Choroid plexus epithelial cell (primary cell): ENCODE measurements at regions not wholly inside any gene's neighbourhood (a gene's known extent, or its start where the extent isn't known, plus 50 kb on each side); places are given as distances from the start of the nearest gene placed in this dataset.

Experiments
- DNase-seq: peaks from one replicate; pipeline ENCODE4 v3.0.0-alpha.2; 2010; ENCODE audit warnings: low read depth
- H3K4me3 ChIP-seq: 2 replicates; pipeline ENCODE4 v1.5.1; 2011; ENCODE audit warnings: low read depth, mild to moderate bottlenecking, control low read depth, low read length, moderate library complexity
- TF ChIP-seq, protein P1 (sequence below): conservative IDR thresholded peaks from 2 replicates; pipeline ENCODE4 v1.5.1; 2011; ENCODE audit warnings: low read depth, mild to moderate bottlenecking, control low read depth, inconsistent platforms, low read length, moderate library complexity

DNA sequence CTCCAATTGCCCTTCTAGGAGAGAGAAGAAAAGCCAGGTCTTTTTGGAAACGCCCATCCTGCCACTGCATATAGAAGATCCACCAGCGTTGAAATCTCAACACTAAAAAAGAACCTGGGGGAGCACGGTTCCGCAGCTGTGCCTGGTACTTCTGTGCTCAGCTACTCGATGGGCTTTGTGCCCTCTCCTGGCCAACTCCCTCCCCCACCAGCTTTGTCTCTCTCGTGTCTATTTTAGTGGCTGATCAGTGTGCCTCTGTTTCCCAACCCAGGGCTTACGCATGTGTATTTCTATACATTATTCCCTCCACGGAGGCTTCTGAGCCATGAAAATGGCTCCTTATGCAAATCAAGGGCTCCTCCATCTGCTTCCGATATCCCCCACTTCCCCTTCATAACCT is 83.5 kb downstream of the RBFOX3 start:
- TF ChIP-seq, protein P1, sequence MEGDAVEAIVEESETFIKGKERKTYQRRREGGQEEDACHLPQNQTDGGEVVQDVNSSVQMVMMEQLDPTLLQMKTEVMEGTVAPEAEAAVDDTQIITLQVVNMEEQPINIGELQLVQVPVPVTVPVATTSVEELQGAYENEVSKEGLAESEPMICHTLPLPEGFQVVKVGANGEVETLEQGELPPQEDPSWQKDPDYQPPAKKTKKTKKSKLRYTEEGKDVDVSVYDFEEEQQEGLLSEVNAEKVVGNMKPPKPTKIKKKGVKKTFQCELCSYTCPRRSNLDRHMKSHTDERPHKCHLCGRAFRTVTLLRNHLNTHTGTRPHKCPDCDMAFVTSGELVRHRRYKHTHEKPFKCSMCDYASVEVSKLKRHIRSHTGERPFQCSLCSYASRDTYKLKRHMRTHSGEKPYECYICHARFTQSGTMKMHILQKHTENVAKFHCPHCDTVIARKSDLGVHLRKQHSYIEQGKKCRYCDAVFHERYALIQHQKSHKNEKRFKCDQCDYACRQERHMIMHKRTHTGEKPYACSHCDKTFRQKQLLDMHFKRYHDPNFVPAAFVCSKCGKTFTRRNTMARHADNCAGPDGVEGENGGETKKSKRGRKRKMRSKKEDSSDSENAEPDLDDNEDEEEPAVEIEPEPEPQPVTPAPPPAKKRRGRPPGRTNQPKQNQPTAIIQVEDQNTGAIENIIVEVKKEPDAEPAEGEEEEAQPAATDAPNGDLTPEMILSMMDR = no peak
- DNase-seq = no peak
- H3K4me3 ChIP-seq = no peak overlapping the region

DNA sequence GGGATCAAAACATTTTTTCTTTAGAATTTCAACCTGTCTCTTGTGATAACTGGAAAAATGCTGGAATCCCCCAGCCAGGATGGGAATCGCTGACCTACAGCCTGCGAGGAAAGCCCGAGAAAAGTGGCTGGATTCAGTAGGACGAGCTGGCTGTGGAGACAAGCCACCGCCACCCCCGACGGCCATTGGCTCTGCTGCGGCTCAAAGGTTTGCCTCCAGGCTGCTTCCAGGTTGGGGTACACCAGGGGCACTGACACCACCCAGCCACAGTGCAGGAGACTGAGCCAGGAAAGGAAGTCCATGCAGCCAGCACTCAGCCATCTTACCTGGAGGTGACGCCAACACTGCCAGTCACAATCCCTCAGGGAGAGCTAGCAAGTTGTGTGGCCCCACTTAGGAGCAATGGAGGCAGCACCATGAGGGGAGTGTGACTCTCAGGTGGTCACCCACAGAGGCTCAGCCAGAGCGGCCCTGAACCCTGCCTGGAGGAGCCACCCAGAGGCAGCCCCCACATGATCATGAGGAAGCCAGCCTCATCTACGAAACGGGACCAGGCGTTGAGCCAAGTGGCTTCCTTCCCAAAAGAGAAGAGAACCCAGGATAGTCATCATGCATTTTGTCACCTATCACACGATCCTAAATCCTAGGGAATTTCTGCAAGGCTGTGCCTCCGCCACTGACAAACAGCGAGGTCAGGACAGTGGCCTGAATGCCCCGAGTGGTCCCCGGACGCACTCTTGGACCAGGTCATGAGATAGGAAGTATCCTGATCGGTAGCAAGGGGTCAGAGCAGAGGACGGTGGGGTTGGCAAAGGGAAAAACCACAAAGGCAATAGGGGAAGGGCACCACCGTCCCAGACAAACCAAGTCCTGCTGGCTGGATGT is 84.8 kb downstream of the RBFOX3 start:
- no peak overlapping the region for H3K4me3 ChIP-seq
- TF ChIP-seq, protein P1 = no peak
- DNase-seq = no peak

DNA sequence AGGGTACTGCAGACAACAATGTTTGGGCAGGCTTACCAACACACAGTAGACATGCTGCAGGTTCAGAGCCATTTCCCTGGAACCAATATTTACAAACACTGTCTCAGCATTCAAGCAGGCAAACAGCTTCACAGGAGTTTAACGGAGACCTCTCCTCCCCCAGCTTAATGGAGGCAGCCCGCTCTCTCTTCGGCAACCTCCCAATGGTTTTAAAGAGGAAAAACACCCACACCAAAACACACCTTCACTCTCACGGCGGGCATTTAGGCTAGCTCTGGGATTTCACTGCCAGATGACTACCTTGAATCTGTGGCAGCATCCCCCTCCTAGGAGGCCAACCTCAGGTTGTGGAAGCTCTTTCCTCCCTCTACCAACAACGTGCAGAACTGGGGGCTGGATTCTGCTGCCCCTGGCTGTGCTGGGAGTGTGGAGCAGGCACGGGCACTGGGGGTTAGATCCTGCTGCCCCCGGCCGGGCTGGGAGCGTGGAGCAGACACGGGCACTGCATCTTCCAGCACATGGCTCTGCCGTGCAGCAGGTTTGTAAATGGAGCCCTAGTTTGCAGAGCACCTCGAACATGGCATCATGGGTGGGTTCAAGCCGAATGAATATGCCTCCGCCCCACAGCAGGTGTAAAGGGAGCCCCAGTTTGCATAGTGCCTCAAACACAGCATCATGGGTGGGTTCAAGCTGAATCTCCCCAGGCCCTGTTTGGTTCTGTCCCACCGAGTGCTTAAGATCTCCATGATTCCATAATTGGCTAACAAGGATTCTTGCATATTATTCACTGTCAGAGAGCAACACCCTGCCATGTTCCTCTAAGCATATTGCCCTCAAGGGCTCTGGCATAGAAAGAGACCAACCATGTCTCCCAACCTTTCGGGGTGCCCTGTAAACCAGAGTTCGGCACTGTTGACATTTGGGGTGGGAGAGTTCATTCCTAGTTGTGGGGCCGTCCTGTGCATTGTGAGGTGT is 86.4 kb downstream of the RBFOX3 start:
- TF ChIP-seq, protein P1 = no peak
- no peak overlapping the region for H3K4me3 ChIP-seq
- DNase-seq = no peak

DNA sequence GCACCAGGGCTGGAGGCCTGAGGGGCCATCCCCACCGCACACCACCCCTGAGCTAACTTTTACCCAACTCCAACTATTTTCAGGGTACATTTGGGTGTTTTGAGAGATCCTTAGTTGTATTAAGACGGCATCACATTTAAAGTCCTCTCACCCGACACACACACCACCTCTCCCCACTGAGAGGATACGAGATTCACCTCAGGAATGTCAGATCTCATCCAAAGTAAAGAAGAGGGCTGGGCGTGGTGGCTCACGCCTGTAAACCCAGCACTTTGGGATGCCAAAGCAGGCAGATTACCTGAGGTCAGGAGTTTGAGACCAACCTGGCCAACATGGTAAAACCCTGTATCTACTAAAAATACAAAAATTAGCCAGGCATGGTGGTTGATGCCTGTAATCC is 88.4 kb downstream of the RBFOX3 start:
- TF ChIP-seq, protein P1 = no peak
- no peak for DNase-seq
- H3K4me3 ChIP-seq = no peak overlapping the region

DNA sequence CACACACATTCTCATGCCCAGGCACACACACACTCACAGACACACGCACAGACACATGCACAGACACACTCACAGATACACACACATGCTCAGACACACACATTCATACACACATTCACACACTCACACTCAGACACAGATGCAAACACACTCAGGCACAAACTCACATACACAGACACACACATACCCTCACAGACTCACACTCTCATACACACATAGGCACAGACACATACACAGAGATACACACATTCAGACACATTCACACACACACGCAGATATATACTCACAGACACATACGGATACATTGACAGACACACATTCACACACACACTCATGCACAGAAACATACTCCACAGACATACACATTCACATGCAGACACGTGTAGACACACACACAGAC is 89.6 kb downstream of the RBFOX3 start:
- no peak for DNase-seq
- H3K4me3 ChIP-seq = no peak overlapping the region
- TF ChIP-seq, protein P1 = no peak

DNA sequence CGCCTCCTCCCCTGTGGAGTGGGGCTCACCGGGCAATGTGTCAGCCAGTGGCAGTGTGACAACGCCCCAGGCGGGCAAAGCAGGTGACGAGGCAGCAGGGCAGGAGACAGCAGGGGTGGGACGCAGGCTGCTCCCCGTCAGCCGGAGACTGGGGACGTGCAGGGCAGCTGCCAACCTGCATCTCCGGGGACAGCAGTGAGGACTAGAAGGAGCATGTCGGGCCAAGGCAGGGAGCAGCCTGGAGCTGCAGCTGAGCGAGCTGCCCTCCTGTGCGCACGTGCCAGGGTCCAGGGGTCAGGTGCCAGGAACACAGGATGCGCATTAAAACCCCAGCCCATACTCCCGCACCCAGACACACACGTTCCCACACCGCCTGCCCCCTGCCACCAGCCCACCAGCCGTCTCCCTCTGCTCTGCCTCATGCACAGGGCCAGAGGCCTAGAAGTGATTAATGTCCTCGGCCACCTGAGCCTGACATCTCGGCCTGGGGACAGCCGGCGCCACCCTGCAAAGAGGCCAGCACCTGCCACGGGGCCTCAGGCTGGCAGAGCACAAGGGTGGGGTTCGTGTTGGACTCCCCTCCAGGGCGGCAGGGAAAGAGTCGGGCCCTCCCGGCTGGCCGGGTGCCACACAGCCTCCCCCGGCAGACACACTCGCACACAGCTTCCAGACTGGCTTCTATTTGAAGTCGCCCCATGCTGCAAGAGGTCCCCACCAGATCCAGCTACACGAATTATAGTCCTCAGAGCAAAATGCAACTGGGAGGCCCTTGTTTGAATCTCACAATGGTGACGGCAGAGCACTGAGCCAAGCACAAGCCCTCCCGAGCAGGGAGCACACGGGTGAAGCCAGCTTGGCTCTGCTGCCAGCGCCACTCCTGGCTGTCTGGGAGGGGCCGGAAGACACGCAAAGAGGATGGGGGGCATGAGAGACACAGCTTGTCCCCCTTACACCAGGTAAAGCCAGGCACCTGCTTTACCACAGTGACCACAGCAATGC is 90.4 kb downstream of the RBFOX3 start:
- TF ChIP-seq, protein P1 = no peak
- H3K4me3 ChIP-seq = no peak overlapping the region
- no peak for DNase-seq
